Suprapubic skin (tissue), 4 donors: ENCODE measurements at regions not wholly inside any gene's neighbourhood (a gene's known extent, or its start where the extent isn't known, plus 50 kb on each side); places are given as distances from the start of the nearest gene placed in this dataset.

Experiments used
- DNase-seq, 2 donors: peaks; one replicate each; pipeline ENCODE4 v3.0.0-alpha.2; 2019; ENCODE audit warnings: low spot score in 2 of 2
- H3K27ac ChIP-seq: fragments of 200-600 bp; sonication (generic); one replicate; pipeline ENCODE4 v1.5.1; 2019
- H3K27me3 ChIP-seq: fragments of 200-600 bp; sonication (generic); one replicate; pipeline ENCODE4 v1.5.1; 2019
- H3K36me3 ChIP-seq: fragments of 200-600 bp; sonication (generic); one replicate; pipeline ENCODE4 v1.5.1; 2019
- H3K4me1 ChIP-seq: fragments of 200-600 bp; sonication (generic); one replicate; pipeline ENCODE4 v1.5.1; 2019
- H3K4me3 ChIP-seq: fragments of 200-600 bp; sonication (generic); one replicate; pipeline ENCODE4 v1.5.1; 2019; ENCODE audit warnings: mild to moderate bottlenecking
- H3K9me3 ChIP-seq: fragments of 200-600 bp; sonication (generic); one replicate; pipeline ENCODE4 v1.5.1; 2019
- EP300 ChIP-seq: sonication (generic); formaldehyde crosslinking; IDR thresholded peaks from one replicate; pipeline ENCODE4 v1.6.1; 2017; ENCODE audit warnings: antibody characterized with exemption
- POLR2A ChIP-seq, 2 donors: fragments of 450-650 bp; IDR thresholded peaks; one replicate each; pipeline ENCODE4 v1.6.1; 2017; ENCODE audit warnings: antibody characterized with exemption in 2 of 2, mild to moderate bottlenecking in 2 of 2, moderate library complexity in 2 of 2
- POLR2AphosphoS5 ChIP-seq, 3 donors: sonication (generic); formaldehyde crosslinking; IDR thresholded peaks; one replicate each; pipeline ENCODE4 v1.6.1; 2017; ENCODE audit warnings: antibody characterized with exemption in 3 of 3
- WGBS: methylation state at CpG from one replicate; pipeline ENCODE4 v1.1.5; 2018; 5-methylcytosine and 5-hydroxymethylcytosine counted together
- TF ChIP-seq, protein P1 (sequence below), 2 donors: fragments of 200-600 bp in 1 of 2; fragments of 450-650 bp in 1 of 2; sonication (generic) in 1 of 2; IDR thresholded peaks; one replicate each; pipeline ENCODE4 v1.5.1; 2016 to 2019; ENCODE audit warnings: antibody characterized with exemption in 2 of 2, mild to moderate bottlenecking in 1 of 2, moderate library complexity in 1 of 2

- 76% methylated on average over 3 of the region's 3 CpGs for WGBS
- Histone ChIP-seq H3K9me3 (no peaks in the 10 kb centered on the region), H3K27ac (no peak overlapping the region), H3K4me1 (peaks cover 9% of the 10 kb centered on the region), H3K36me3 (no peaks in the 10 kb centered on the region), H3K4me3 (no peak overlapping the region), H3K27me3 (no peaks in the 10 kb centered on the region)
- TF ChIP-seq, protein P1, sequence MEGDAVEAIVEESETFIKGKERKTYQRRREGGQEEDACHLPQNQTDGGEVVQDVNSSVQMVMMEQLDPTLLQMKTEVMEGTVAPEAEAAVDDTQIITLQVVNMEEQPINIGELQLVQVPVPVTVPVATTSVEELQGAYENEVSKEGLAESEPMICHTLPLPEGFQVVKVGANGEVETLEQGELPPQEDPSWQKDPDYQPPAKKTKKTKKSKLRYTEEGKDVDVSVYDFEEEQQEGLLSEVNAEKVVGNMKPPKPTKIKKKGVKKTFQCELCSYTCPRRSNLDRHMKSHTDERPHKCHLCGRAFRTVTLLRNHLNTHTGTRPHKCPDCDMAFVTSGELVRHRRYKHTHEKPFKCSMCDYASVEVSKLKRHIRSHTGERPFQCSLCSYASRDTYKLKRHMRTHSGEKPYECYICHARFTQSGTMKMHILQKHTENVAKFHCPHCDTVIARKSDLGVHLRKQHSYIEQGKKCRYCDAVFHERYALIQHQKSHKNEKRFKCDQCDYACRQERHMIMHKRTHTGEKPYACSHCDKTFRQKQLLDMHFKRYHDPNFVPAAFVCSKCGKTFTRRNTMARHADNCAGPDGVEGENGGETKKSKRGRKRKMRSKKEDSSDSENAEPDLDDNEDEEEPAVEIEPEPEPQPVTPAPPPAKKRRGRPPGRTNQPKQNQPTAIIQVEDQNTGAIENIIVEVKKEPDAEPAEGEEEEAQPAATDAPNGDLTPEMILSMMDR (IDR thresholded peaks at IDR 0.05) = no peak
- no peak for TF ChIP-seq EP300
- no peak for TF ChIP-seq POLR2AphosphoS5 (IDR thresholded peaks at IDR 0.05)
- no peak for TF ChIP-seq POLR2A (IDR thresholded peaks at IDR 0.05)
- DNase-seq = no peak
These were observed 414.0 kb downstream of the GATA3 start for GRCh38 chr10:8468477-8468876.

GRCh38 chr10:8473205-8473604 lies 418.7 kb downstream of the GATA3 start:
- H3K36me3 ChIP-seq = no peaks in the 10 kb centered on the region
- no peak for DNase-seq
- H3K27me3 ChIP-seq = no peaks in the 10 kb centered on the region
- WGBS = 76% methylated on average over 2 of the region's 2 CpGs
- H3K9me3 ChIP-seq = no peaks in the 10 kb centered on the region
- H3K27ac ChIP-seq = no peak overlapping the region
- no peak overlapping the region for H3K4me3 ChIP-seq
- H3K4me1 ChIP-seq = peaks cover 7% of the 10 kb centered on the region
- TF ChIP-seq POLR2A (IDR thresholded peaks at IDR 0.05) = no peak
- no peak for TF ChIP-seq POLR2AphosphoS5 (IDR thresholded peaks at IDR 0.05)
- TF ChIP-seq EP300 = no peak
- TF ChIP-seq, protein P1 (IDR thresholded peaks at IDR 0.05) = no peak

DNA sequence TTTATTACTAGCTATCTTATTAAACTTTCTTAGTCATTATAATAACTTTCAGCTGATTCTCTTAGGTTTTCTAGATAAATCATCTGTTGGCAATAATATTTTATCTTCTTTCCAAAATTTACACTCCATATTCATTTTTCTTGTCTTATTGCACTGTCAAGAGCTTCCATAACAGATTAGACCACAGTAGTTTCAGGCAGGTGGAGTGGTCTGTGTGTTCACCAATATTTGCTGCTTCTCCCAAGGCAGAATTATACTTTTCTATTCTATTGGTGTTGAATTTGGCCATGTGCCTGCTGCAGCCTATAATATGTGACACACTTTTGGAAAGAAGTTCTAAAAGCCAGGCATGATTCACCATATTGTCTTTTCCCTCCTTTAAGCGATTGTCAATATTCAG lies 422.8 kb downstream of the GATA3 start:
- no peak overlapping the region for H3K27ac ChIP-seq
- WGBS = 89% methylated on average over 1 of the region's 1 CpG
- no peaks in the 10 kb centered on the region for H3K27me3 ChIP-seq
- no peaks in the 10 kb centered on the region for H3K4me1 ChIP-seq
- no peak overlapping the region for H3K4me3 ChIP-seq
- no peak for DNase-seq
- no peaks in the 10 kb centered on the region for H3K36me3 ChIP-seq
- no peaks in the 10 kb centered on the region for H3K9me3 ChIP-seq
- no peak for TF ChIP-seq POLR2A (IDR thresholded peaks at IDR 0.05)
- TF ChIP-seq, protein P1 (IDR thresholded peaks at IDR 0.05) = no peak
- TF ChIP-seq POLR2AphosphoS5 (IDR thresholded peaks at IDR 0.05) = no peak
- TF ChIP-seq EP300 = no peak

- H3K4me1 ChIP-seq = no peaks in the 10 kb centered on the region
- H3K27me3 ChIP-seq = no peaks in the 10 kb centered on the region
- WGBS = 74% methylated on average over 10 of the region's 10 CpGs
- H3K27ac ChIP-seq = no peak overlapping the region
- TF ChIP-seq POLR2AphosphoS5 (IDR thresholded peaks at IDR 0.05) (no peak), EP300 (no peak), POLR2A (IDR thresholded peaks at IDR 0.05) (no peak)
- TF ChIP-seq, protein P1 (IDR thresholded peaks at IDR 0.05) = no peak
- no peaks in the 10 kb centered on the region for H3K36me3 ChIP-seq
- H3K9me3 ChIP-seq = no peaks in the 10 kb centered on the region
- DNase-seq = no peak
- H3K4me3 ChIP-seq = no peak overlapping the region
These were observed 427.4 kb downstream of the GATA3 start for GRCh38 chr10:8481718-8482504.

DNA sequence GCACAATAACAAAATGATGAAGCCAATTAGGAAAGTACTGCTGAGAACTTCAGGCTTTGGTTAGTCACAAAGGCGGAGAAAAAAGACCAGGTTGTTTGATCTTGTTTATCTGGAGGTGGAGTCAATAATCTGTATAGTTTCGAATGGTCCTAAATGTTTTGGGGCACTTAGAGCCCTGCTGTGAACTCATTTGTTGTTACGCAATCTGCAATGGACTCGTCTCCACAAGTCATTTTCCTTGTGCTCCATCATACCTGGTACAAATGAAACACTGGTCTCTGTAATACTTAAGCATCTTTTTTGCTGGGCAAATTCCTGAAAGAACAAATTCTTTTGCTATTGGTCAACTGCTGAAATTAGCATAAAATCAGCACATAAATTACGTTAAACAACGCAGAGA lies 430.5 kb downstream of the GATA3 start:
- Histone ChIP-seq H3K4me1 (no peaks in the 10 kb centered on the region), H3K9me3 (no peaks in the 10 kb centered on the region), H3K27ac (no peak overlapping the region), H3K4me3 (no peak overlapping the region), H3K27me3 (no peaks in the 10 kb centered on the region), H3K36me3 (no peaks in the 10 kb centered on the region)
- no peak for DNase-seq
- WGBS = 53% methylated on average over 6 of the region's 6 CpGs
- TF ChIP-seq POLR2A (IDR thresholded peaks at IDR 0.05) (no peak), POLR2AphosphoS5 (IDR thresholded peaks at IDR 0.05) (no peak), EP300 (no peak)
- TF ChIP-seq, protein P1 (IDR thresholded peaks at IDR 0.05) = no peak
